GM10248 (cell line): ENCODE measurements at regions not wholly inside any gene's neighbourhood (a gene's known extent, or its start where the extent isn't known, plus 50 kb on each side); places are given as distances from the start of the nearest gene placed in this dataset.
"Not testable (repeated sequence)": the region's sequence is repeated elsewhere in the genome, so short reads cannot be mapped to it uniquely, and the experiment has no call there.

ENCODE experiments used
- CTCF ChIA-PET: fragments of 300-600 bp; sonication (Branson Sonifier 250); formaldehyde crosslinking; extraction: SDS; loops from one replicate; lab custom pipeline; 2021; ENCODE audit warnings: antibody characterized with exemption; lab: Yijun Ruan, JAX
- POLR2A ChIA-PET: fragments of 350-650 bp; sonication (Branson Sonifier 250); formaldehyde crosslinking; extraction: SDS; loops from one replicate; lab custom pipeline; 2020; ENCODE audit warnings: antibody characterized with exemption; lab: Yijun Ruan, JAX
- DNase-seq: peaks from one replicate; pipeline ENCODE4 v3.0.0; 2012; ENCODE audit errors: extremely low spot score

DNA sequence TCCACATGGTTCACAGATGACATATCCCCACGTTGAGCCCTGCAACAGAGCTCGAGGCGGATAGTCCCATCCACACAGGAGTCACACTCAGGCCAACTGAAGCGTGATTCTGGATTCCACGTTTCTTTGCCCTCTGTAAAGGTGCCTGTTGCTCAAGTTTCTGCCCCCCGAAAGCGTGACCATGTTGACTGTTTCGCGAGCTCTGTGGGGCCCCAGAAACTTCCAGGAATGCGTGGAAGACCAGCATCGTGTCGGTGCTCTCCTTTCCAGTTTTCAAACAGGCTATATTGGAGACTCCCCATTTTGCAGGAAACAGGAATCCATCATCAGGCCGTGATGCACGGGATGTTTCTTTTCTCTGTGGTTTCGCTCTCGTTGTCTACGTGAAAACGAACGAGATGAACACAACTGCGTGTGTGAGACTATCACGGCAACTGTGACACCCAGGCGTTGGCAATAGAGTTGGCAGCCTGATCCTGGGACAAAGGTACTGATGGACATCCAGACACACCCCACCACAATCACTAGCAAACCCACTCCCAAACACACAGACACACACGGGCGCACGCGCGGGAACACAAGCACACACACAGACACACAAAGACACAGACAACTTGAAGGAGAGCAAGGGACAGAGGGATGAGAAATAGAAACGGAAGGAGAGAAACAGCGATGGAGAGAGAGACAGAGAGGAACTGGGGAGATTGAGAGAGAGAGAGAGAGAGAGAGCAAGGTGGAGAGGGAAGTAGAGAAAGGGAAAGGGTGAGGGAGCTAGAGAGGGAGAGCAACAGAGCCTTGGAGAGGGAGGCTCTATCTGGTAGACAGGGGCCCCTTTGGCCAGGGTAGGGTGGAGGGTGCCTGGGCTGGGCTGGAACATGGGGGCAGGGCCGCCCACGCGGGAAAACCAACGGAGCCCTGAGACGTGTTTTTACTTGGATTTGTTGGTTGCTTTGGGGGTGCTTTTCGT lies 1609.3 kb downstream of the SPATA31A7 start:
- CTCF ChIA-PET, result interaction anchor here (2.9 kb wide), 1 partner anchor 1018 kb away, joined by 17 read pairs; no protein-coding TSS in a partner anchor
- POLR2A ChIA-PET, result interaction anchor here (1.7 kb wide), 1 partner anchor 1018 kb away, joined by 8 read pairs; no protein-coding TSS in a partner anchor
- not testable (repeated sequence) for DNase-seq

- POLR2A ChIA-PET, result interaction anchor here (1.7 kb wide), 1 partner anchor 1017 kb away, joined by 8 read pairs; no protein-coding TSS in a partner anchor
- DNase-seq, result not testable (repeated sequence)
- CTCF ChIA-PET, result interaction anchor here (2.9 kb wide), 1 partner anchor 1017 kb away, joined by 17 read pairs; no protein-coding TSS in a partner anchor
These were observed 1610.1 kb downstream of the SPATA31A7 start for GRCh38 chr9:62799851-62800371.

GRCh38 chr9:62800451-62801371 lies 1610.9 kb downstream of the SPATA31A7 start:
- POLR2A ChIA-PET, result interaction anchor here (1.0 kb wide), 1 partner anchor 1016 kb away, joined by 5 read pairs; no protein-coding TSS in a partner anchor
- CTCF ChIA-PET, result interaction anchor here (2.9 kb wide), 1 partner anchor 1017 kb away, joined by 17 read pairs; no protein-coding TSS in a partner anchor

DNA sequence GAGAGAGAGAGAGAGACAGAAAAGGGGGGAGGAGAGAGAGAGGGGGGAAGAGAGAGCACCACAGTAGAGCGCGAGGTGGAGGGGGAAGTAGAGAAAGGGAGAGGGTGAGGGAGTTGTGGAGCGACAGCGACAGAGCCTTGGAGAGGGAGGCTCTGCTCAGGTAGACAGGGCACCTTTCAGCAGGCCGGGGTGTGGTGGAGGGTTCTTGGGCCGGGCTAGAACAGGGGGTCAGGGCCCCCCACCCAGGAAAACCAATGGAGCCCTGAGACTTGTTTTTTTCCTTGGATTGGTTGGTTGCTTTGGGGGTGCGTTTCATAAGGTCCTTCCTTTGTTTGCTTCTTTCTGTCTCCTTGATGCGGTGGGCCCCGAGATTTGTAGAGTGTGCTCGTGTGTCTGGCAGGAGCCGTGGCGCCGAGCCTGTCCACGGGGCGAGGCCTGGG lies 1611.6 kb downstream of the SPATA31A7 start:
- not testable (repeated sequence) for DNase-seq
- CTCF ChIA-PET, result interaction anchor here (2.9 kb wide), 1 partner anchor 1016 kb away, joined by 17 read pairs; no protein-coding TSS in a partner anchor
- POLR2A ChIA-PET, result interaction anchor here (1.0 kb wide), 1 partner anchor 1015 kb away, joined by 5 read pairs; no protein-coding TSS in a partner anchor

More at GRCh38 chr9:62800451-62801371, 1610.9 kb downstream of the SPATA31A7 start:
- DNase-seq, result not testable (repeated sequence)

- CTCF ChIA-PET, result interaction anchor here (1.2 kb wide), 1 partner anchor 1015 kb away, joined by 3 read pairs; no protein-coding TSS in a partner anchor
- DNase-seq, result not testable (repeated sequence)
- POLR2A ChIA-PET, result interaction anchor here (0.8 kb wide), 1 partner anchor 1015 kb away, joined by 6 read pairs; no protein-coding TSS in a partner anchor
These were observed 1612.3 kb downstream of the SPATA31A7 start for GRCh38 chr9:62801961-62802718.

- POLR2A ChIA-PET, result interaction anchor here (0.8 kb wide), 1 partner anchor 1015 kb away, joined by 6 read pairs; no protein-coding TSS in a partner anchor
- CTCF ChIA-PET, result interaction anchor here (1.2 kb wide), 1 partner anchor 1015 kb away, joined by 3 read pairs; no protein-coding TSS in a partner anchor
- DNase-seq, result not testable (repeated sequence)
These were observed 1612.9 kb downstream of the SPATA31A7 start for GRCh38 chr9:62802719-62803079.

DNA sequence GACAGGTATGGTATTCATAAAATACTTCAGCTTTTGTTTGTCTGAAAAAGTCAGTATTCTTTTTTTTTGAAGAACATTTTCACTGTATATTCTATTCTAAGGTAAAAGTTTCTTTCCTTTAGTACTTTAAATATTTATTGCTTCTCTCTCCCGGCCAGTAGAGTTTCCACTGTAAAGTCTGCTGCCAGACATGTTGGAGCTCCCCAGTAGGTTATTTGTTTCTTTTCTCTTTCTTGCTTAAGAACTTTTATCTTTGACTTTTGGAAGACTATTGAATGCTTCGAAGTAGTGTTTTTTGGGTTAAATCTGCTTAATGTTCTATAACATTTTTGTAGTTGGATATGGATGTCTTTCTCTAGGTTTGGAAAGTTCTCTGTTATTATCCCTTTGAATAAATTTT lies 1613.3 kb downstream of the SPATA31A7 start:
- DNase-seq, result not testable (repeated sequence)
- ChIA-PET POLR2A (interaction anchor here (0.8 kb wide), 1 partner anchor 1015 kb away, joined by 6 read pairs; no protein-coding TSS in a partner anchor), CTCF (interaction anchor here (1.2 kb wide), 1 partner anchor 1014 kb away, joined by 3 read pairs; no protein-coding TSS in a partner anchor)

- DNase-seq, POLR2A ChIA-PET, CTCF ChIA-PET: not testable (repeated sequence)
These were observed 1614.5 kb downstream of the SPATA31A7 start for GRCh38 chr9:62804314-62804713.

DNA sequence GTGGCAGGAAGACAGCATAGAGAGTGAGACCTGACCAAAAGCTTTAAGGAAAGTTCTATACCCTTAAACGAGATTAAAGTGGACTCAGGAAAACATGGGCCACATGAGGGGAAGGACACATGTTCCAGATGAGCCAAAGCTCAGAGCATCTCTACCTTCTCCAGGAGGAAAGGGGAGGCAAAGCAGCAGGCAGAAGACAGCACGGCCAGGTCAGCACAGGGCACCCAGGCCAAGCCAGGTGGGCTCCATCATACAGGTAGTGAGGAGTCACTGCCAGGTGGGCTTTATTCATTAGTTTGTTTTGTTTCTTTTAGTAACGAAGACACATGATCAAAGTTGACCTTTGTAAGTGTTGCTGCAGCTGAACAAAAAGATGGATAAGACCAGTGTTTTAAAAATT lies 1617.6 kb downstream of the SPATA31A7 start:
- DNase-seq, CTCF ChIA-PET, POLR2A ChIA-PET: not testable (repeated sequence)

DNA sequence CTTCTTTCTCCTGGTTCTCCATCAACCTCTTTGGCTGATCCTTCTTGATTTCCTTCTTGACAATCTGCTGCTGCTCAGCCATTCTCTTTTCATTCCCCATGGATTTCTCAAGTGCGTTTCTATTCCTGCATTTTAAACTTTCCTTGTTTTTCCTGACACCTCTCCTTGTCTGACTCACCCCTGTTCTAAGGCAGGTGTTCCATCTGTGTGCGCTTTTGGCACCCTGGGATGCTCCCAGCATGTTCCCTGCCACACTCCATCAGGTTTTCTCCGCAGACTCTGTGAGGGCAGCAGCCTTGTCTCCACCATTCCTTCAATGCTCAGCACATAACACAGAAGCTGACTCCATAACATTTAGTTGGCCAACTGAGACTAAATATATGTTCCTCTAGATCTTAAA lies 1618.2 kb downstream of the SPATA31A7 start:
- POLR2A ChIA-PET, DNase-seq, CTCF ChIA-PET: not testable (repeated sequence)

DNA sequence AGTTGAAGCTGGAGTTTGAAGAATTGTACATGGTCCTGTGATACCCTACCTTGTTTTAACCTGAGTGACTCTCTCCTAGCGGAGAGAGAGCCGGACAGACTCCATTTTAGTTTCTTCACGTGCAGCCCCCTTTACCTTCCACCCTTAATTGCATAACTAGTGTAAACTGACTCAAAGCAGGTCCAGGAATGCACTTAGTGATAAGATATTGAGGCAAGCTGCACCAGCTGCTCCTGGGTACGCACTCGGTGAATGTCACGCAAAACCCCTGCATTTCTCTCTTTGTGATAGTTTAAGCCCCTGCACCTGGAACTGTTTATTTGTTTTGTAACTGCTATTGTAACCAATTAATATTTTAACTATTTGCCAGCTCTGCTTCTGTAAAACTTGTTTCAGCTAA lies 1620.5 kb downstream of the SPATA31A7 start:
- POLR2A ChIA-PET, DNase-seq, CTCF ChIA-PET: not testable (repeated sequence)

GRCh38 chr9:62810811-62811315 lies 1621.0 kb downstream of the SPATA31A7 start:
- DNase-seq, POLR2A ChIA-PET, CTCF ChIA-PET: not testable (repeated sequence)

- CTCF ChIA-PET, DNase-seq, POLR2A ChIA-PET: not testable (repeated sequence)
These were observed 1625.6 kb downstream of the SPATA31A7 start for GRCh38 chr9:62815436-62815835.

DNA sequence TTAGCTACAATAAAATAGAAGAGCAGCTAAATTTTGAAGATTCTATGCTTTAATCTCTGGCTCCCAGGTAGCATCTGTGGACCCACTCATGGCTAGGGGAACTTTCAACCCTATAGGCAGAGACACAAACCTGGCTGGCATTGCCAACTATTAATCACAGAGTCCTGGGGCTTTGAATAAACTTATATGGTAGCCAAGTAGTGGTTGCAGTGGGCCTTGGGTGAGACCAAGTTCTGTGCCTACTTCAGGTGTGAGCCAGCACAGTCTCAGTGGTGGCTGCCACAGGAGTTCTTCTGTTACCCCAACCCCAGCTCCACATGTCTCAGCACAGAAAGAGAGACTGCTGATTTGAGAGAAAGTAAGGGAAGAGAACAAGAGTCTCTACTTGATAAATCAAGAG lies 1626.5 kb downstream of the SPATA31A7 start:
- CTCF ChIA-PET, DNase-seq, POLR2A ChIA-PET: not testable (repeated sequence)

- DNase-seq, CTCF ChIA-PET, POLR2A ChIA-PET: not testable (repeated sequence)
These were observed 1627.4 kb downstream of the SPATA31A7 start for GRCh38 chr9:62817214-62817613.

DNA sequence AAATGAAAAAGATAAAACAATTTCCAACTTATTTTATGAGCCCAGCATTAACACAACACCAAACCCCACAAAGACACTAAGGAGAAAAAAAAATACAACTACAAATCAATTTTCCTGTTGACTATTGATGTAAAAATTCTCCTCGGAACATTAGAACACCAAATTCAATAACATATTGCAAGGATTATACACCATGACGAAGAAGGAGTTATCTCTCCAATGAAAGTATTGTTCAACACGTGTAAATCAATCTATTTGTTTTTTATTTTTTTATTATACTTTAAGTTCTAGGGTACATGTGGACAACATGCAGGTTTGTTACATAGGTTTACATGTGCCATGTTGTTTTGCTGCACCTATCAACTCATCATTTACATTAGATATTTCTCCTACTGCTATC lies 1632.3 kb downstream of the SPATA31A7 start:
- DNase-seq, CTCF ChIA-PET, POLR2A ChIA-PET: not testable (repeated sequence)
